SK-MEL-5 (cell line): ENCODE measurements at regions not wholly inside any gene's neighbourhood (a gene's known extent, or its start where the extent isn't known, plus 50 kb on each side); places are given as distances from the start of the nearest gene placed in this dataset.
"Not testable (repeated sequence)": the region's sequence is repeated elsewhere in the genome, so short reads cannot be mapped to it uniquely, and the experiment has no call there.

Experiments
- DNase-seq: peaks from one replicate; pipeline ENCODE4 v3.0.0-alpha.2; 2016; ENCODE audit warnings: low read depth, low spot score
- in situ Hi-C: cut with HindIII; loops from 2 replicates; pipeline ENCODE4 v1.10.0; 2016; ENCODE audit warnings: low sequenced_read_pairs, high pct_unique_total_duplicates, low pct_unique_long_range_greater_than_20kb

DNA sequence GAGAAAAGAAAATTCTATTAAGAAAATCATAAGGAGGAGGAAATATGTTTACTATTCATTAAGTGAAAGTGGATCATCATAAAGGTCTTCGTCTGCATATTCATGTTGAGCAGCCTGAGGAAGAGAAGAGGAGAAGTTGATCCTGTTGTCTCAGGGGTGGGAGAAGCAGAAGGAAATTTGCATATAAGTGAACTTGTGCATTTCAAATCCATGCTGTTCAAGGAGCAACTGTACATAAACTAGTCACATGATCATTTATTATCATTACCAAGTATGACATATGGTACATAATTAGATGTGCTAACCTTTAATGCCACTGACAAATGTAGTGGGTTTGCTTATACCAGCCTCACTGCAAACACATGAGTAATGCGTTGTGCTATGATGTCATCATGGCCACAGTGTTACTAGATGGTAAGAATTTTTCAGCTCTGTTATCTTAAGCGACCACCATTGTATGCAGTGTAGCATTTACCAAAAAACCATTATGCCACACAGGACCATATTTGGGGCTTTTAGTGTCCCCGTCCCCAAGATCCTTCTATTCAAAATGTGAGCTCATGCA is 976.9 kb downstream of the TUBA3C start:
- in situ Hi-C loops, DNase-seq: not testable (repeated sequence)

DNA sequence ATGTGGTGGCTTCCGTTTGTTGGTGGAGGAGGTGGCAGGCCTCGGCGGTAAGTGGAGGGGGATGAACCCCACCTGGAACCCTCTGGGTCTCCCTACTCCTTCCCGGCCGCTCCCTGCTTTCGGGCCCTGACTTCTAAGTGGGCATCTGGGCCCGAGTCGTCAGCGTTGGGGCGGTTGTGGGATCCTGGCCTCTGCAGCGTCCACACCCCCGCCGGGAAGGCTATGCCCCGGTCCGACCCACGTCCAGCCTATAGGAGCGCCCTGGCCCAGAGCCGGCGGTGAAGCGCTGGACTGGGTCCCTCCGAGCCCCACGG is 986.3 kb downstream of the TUBA3C start:
- peak; percentile 4 for DNase-seq
- in situ Hi-C loops = not testable (repeated sequence)

- in situ Hi-C loops, DNase-seq: not testable (repeated sequence)
Observed at GRCh38 chr13:18194631-18195364, 986.8 kb downstream of the TUBA3C start.

DNA sequence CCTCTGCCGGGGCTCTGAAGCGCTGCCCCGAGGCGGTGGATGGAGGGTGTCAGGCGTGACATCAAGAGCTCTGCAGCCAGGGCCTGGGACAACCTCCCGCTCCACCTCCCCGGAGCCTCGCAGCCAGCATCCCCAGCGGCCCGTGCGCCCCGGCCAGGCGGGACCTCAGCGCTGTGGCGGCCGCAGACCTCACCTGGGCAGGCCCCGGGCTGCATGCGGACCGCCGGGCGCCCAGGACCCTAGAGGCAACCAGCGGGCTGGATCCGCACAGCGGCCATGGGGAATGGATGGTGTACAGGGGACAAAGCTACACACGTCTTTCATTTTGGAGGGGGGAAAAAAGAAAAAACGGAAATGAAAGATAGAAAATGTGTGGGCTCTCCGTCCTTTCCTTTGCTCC is 987.5 kb downstream of the TUBA3C start:
- in situ Hi-C loops, DNase-seq: not testable (repeated sequence)
